ENCODE measurements at regions not wholly inside any gene's neighbourhood (a gene's known extent, or its start where the extent isn't known, plus 50 kb on each side); places are given as distances from the start of the nearest gene placed in this dataset.

DNA sequence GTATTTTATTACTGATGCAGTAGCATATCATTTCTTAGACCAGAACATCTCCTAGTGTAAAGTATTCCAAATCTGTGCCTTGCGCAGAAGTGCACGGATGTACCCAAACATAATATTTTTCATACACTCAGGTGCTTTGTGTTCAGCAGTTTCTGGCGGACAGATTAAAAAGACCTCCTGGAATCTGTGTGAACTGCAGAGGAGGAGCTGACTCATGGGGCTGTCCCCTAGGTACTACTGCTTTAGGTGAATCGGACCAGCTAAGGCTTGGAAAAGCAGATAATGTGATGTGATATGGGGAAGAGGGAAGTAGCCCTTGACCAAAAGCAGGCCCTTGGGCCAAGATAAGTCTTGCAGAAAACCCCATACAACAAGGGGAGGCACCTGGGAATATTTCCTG is 310.1 kb downstream of the PLK2 start:
- TF ChIP-seq, protein P1, sequence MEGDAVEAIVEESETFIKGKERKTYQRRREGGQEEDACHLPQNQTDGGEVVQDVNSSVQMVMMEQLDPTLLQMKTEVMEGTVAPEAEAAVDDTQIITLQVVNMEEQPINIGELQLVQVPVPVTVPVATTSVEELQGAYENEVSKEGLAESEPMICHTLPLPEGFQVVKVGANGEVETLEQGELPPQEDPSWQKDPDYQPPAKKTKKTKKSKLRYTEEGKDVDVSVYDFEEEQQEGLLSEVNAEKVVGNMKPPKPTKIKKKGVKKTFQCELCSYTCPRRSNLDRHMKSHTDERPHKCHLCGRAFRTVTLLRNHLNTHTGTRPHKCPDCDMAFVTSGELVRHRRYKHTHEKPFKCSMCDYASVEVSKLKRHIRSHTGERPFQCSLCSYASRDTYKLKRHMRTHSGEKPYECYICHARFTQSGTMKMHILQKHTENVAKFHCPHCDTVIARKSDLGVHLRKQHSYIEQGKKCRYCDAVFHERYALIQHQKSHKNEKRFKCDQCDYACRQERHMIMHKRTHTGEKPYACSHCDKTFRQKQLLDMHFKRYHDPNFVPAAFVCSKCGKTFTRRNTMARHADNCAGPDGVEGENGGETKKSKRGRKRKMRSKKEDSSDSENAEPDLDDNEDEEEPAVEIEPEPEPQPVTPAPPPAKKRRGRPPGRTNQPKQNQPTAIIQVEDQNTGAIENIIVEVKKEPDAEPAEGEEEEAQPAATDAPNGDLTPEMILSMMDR (IDR thresholded peaks at IDR 0.05): no peak
- no peak for TF ChIP-seq POLR2A (IDR thresholded peaks at IDR 0.05)
